ENCODE measurements at regions not wholly inside any gene's neighbourhood (a gene's known extent, or its start where the extent isn't known, plus 50 kb on each side); places are given as distances from the start of the nearest gene placed in this dataset.

DNA sequence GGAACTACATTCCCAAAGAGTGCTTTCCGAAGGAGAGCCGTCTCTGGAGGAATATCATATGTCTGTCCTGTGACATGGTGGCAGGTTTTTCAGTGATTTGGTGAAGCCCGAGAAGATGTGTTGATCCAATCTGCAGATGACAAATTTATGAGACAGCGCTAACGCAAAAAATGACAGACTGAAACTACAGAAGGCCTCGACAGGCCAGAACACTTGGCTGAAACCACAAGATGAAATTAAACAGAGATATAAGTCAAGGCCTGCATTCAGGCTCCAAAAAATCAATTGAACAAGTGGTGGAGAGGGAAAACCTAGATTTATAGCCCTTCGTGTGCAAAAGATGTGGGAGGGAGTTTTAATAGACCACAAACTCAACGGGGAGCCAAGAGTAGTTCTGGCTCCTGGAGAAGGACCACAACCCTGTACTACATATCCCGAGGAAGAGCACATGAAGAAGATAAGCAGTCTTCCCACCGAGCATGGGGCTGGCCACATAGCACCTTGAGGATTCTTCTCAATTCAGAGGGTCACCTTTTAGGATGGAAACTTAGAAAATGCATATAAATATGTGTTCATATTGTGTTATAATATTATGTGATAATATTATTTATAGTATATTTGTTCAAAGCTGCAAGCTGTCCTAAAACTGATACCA, 231.3 kb upstream of the PDE10A start:
- no peaks in the 10 kb centered on the region for H3K9me3 Mint-ChIP-seq
- no peaks in the 10 kb centered on the region for H3K27me3 Mint-ChIP-seq (ENCODE audit: low read depth)
- DNase-seq (ENCODE audit: low spot score): no peak
- H3K36me3 Mint-ChIP-seq (ENCODE audit: low read depth): no peaks in the 10 kb centered on the region
- intact Hi-C loops (cut with micrococcal nuclease): no loop called here
- no peaks in the 10 kb centered on the region for H3K4me1 Mint-ChIP-seq (ENCODE audit: low read depth)
- no peak overlapping the region for H3K27ac Mint-ChIP-seq
- no peak overlapping the region for H3K4me3 Mint-ChIP-seq (ENCODE audit: low read depth)

DNA sequence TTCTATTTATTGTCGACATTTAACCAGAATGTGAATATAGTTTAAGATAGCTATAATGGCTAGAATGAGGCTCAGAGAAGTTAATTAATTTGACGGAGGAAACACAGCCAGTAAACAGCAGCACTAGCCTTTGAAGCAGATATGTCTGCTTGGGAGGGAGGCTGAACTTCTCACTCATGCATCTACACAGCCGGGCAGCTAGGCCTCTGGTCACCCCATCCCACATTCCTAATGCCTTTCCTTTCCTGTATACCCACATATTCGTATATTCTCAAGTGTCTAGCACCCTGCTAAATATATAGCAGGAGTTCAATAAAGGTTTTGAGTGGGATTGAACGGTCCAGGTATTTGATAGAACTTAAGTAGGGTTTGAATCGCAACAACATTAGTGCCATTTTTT, 230.4 kb upstream of the PDE10A start:
- H3K36me3 Mint-ChIP-seq (ENCODE audit: low read depth): no peaks in the 10 kb centered on the region
- H3K27ac Mint-ChIP-seq: no peak overlapping the region
- no peak overlapping the region for H3K4me3 Mint-ChIP-seq (ENCODE audit: low read depth)
- no peak for DNase-seq (ENCODE audit: low spot score)
- intact Hi-C loops (cut with micrococcal nuclease): no loop called here
- no peaks in the 10 kb centered on the region for H3K27me3 Mint-ChIP-seq (ENCODE audit: low read depth)
- no peaks in the 10 kb centered on the region for H3K9me3 Mint-ChIP-seq
- no peaks in the 10 kb centered on the region for H3K4me1 Mint-ChIP-seq (ENCODE audit: low read depth)

DNA sequence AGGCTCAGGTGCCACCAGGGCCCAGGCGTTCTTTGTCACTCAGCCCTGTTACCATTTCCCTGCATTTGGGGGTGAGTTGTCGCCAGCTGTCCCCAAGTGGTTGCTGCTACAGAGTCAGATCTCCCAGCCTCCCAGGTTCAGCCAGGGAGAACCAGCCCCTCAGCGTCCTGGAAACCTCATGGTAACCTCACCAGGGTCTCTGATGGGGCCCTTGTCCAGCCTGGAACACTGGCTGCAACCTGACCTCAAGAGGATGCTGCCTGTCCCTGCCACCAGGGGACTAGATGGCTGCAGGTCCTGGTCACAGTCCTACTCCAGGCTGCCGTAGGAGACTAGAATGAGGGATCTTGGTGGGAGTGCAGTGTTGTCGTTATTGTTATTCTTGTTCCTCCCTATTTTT, 228.3 kb upstream of the PDE10A start:
- intact Hi-C loops (cut with micrococcal nuclease): no loop called here
- DNase-seq (ENCODE audit: low spot score): no peak
- peaks cover 3% of the 10 kb centered on the region for H3K27me3 Mint-ChIP-seq (ENCODE audit: low read depth)

DNA sequence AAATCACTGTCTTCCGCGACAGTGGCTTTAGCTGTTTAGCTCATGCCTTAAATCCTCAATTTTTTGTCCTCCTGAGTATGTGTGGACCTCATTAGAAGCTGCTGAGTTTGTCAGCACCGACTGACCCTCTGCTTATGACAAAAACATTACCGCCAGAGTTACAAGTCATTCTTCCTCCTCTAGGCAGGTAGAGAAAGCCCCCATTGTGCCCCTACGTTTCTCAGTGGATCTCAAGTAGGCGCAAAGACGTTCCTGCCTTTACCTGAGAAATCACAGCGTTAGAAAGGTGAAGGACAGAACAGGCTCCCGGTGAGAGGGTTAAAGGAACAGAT, 227.3 kb upstream of the PDE10A start:
- DNase-seq (ENCODE audit: low spot score): no peak
- H3K27me3 Mint-ChIP-seq (ENCODE audit: low read depth): peaks cover 3% of the 10 kb centered on the region
- H3K9me3 Mint-ChIP-seq: no peaks in the 10 kb centered on the region
- no peaks in the 10 kb centered on the region for H3K4me1 Mint-ChIP-seq (ENCODE audit: low read depth)
- intact Hi-C loops (cut with micrococcal nuclease): no loop called here
- H3K4me3 Mint-ChIP-seq (ENCODE audit: low read depth): no peak overlapping the region
- H3K36me3 Mint-ChIP-seq (ENCODE audit: low read depth): no peaks in the 10 kb centered on the region
- no peak overlapping the region for H3K27ac Mint-ChIP-seq

More for the DNA sequence above, 228.3 kb upstream of the PDE10A start:
- no peaks in the 10 kb centered on the region for H3K4me1 Mint-ChIP-seq (ENCODE audit: low read depth)
- no peak overlapping the region for H3K4me3 Mint-ChIP-seq (ENCODE audit: low read depth)
- no peaks in the 10 kb centered on the region for H3K36me3 Mint-ChIP-seq (ENCODE audit: low read depth)
- H3K9me3 Mint-ChIP-seq: no peaks in the 10 kb centered on the region
- H3K27ac Mint-ChIP-seq: no peak overlapping the region

DNA sequence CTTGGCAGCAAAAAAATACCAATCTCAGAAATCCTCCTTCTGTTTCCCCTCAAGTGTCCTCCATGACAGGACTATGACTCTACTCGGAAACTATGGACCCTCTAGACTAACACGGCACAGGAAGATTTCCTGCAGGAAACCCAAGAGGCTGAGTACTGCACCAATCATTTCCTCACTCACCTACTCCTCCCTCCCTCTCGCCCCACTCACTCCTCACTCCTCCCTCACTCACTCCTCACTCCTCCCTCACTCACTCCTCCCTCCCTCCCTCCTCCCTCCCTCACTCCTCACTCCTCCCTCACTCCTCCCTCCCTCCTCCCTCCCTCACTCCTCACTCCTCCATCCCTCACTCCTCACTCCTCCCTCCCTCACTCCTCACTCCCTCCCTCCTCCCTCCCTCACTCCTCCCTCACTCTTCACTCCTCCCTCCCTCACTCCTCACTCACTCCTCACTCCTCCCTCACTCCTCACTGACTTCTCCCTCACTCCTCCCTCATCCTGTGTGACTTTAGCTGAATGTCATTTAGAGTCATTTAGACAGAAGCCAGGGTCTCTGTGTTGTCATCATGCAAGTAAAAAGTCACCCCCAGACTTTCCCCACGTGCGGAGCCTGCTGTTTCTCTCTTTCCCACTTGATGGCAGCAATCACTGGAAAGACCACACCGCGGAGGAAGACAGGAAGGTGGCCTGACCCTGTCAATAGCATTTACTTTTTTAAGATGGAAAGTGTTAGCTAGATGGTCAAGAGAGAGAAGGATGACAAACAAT, 226.8 kb upstream of the PDE10A start:
- intact Hi-C loops (cut with micrococcal nuclease): loop anchor here (10.0 kb wide), 1 partner anchor 275 kb away; the partner anchor contains the start of gene TBXT
- Mint-ChIP-seq H3K36me3 (ENCODE audit: low read depth) (no peaks in the 10 kb centered on the region), H3K27ac (no peak overlapping the region), H3K27me3 (ENCODE audit: low read depth) (peaks cover 3% of the 10 kb centered on the region), H3K4me1 (ENCODE audit: low read depth) (peaks cover 3% of the 10 kb centered on the region), H3K4me3 (ENCODE audit: low read depth) (no peak overlapping the region), H3K9me3 (no peaks in the 10 kb centered on the region)
- DNase-seq (ENCODE audit: low spot score): no peak

DNA sequence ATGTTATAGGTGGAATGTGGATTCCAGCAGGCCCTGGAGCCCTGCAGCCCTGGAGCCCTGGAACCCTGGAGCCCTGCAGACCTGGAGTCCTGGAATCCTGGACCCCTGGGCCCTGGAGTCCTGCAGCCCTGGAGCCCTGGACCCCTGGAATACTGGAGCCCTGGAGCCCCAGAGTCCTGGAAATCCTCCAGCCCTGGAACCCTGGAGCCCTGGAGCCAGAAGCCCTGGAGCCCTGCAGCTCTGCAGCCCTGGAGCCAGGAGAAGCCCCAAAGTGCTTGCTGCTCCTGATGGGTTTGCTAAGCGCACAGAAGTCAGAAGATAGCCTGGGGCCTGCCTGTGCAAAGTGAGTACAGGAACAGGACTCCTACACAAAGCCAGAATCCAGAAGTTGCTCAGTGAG, 223.1 kb upstream of the PDE10A start:
- H3K36me3 Mint-ChIP-seq (ENCODE audit: low read depth): no peaks in the 10 kb centered on the region
- peaks cover 6% of the 10 kb centered on the region for H3K4me1 Mint-ChIP-seq (ENCODE audit: low read depth)
- no peaks in the 10 kb centered on the region for H3K9me3 Mint-ChIP-seq
- no peak overlapping the region for H3K4me3 Mint-ChIP-seq (ENCODE audit: low read depth)
- intact Hi-C loops (cut with micrococcal nuclease): loop anchor here (10.0 kb wide), 1 partner anchor 279 kb away; the partner anchor contains the start of gene TBXT
- no peak overlapping the region for H3K27ac Mint-ChIP-seq
- no peak for DNase-seq (ENCODE audit: low spot score)
- H3K27me3 Mint-ChIP-seq (ENCODE audit: low read depth): peaks cover 5% of the 10 kb centered on the region

DNA sequence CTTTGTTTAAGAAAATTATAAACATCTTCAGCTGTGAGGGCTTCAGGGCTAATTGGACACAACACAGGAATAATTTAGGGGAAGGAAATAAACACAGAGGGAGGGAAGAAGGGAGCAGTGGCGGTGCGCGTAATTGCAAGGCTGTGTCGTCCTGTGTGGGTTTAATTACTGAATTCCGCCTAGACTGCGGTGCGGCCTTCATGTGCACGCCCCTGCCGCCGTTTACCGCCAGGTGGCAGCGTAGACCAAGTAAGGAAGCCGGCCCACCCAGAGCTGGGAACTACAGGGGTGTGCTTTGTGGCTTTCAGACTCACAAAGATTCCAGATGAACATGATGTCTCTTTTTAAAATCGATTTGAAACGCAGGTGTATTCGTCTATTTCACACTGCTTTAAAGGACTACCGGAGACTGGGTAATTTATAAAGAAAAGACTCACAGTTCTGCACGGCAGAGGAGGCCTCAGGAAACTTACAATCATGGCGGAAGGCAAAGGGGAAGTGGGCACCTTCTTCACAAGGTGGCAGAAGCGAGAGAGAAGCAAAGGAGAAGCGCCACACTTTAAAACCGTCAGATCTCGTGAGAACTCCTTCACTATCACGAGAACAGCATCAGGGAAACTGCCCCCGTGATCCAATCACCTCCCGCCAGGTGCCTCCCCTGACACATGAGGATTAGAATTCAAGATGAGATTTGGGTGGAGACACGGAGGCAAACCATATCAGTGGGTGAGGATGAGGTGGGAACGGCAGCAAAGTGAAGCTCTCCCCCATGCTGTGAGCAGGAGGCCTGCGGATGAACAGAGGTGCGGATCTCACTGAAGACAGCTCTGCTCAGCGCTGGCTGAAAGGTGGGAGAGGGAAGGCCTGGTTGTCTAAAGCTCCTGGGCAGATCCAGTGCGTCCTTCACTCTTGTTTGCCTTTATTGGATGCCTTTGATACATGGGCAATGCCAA, 222.0 kb upstream of the PDE10A start:
- peak; percentile 38 for DNase-seq (ENCODE audit: low spot score)
- peaks cover 5% of the 10 kb centered on the region for H3K27me3 Mint-ChIP-seq (ENCODE audit: low read depth)
- H3K4me1 Mint-ChIP-seq (ENCODE audit: low read depth): peaks cover 6% of the 10 kb centered on the region
- H3K9me3 Mint-ChIP-seq: no peaks in the 10 kb centered on the region
- no peaks in the 10 kb centered on the region for H3K36me3 Mint-ChIP-seq (ENCODE audit: low read depth)
- no peak overlapping the region for H3K4me3 Mint-ChIP-seq (ENCODE audit: low read depth)
- intact Hi-C loops (cut with micrococcal nuclease): loop anchor here (1.0 to 10.0 kb wide), 3 partner anchors 213 to 280 kb away; partner anchors contain the start of gene TBXT
- H3K27ac Mint-ChIP-seq: no peak overlapping the region

DNA sequence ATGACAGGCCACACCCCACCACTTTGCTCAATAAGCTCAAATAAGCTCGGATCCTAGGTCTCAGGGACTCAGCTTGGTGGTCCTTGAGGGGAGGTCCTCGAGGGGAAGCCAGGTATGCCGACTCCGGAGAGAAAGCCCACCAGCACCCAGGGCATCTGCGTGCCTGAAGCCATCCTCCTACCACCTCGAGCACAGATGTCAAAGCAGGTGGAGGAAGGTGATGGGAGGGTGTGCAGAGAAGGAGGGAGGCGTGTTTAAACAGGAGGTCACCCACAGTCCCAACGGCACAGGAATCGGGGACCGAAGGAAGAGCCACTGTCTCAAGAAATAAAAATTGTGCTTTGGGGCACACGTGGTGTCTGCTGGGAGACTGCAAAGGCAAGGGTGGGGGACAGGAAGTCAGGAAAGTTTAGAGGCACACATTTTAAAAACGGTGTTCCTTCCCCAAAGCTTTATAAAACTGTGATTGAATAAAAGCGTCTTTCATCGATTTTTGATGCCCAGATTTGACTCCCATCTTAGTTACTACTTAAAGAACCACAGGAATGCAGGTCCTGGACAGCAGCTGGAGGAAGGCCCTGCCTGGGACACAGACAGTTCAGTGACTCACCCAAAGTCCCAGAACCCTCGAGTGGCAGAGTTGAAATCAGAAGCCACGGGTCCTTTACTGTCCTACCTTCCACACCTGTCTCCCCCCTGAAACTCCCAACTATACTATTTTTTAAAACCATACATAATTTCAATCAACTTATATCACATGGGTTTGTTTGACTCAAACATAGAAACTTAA, 221.0 kb upstream of the PDE10A start:
- no peak overlapping the region for H3K4me3 Mint-ChIP-seq (ENCODE audit: low read depth)
- intact Hi-C loops (cut with micrococcal nuclease): loop anchor here (10.0 kb wide), 1 partner anchor 281 kb away; the partner anchor contains the start of gene TBXT
- no peak overlapping the region for H3K27ac Mint-ChIP-seq

DNA sequence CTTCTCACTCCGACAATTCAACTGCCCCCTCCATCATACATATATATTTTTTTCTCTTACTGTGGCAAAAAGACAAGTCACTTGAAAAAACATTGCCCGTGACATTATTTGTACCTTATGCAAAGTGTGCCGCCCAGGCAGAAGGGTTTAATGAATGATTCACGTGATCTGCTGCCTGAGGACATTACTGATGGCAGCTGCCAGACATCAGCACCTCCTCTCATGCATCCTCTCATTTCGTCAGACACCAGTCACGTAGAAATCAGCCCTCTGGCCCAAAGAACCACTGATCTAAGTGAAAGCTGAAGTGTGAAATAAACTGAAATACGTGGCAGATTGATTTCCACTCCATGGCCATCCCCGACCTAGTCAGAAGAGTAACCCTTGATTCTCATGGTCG, 218.8 kb upstream of the PDE10A start:
- Mint-ChIP-seq H3K27me3 (ENCODE audit: low read depth) (peaks cover 6% of the 10 kb centered on the region), H3K36me3 (ENCODE audit: low read depth) (no peaks in the 10 kb centered on the region), H3K27ac (no peak overlapping the region), H3K4me3 (ENCODE audit: low read depth) (no peak overlapping the region), H3K9me3 (no peaks in the 10 kb centered on the region), H3K4me1 (ENCODE audit: low read depth) (peaks cover 6% of the 10 kb centered on the region)
- no peak for DNase-seq (ENCODE audit: low spot score)
- intact Hi-C loops (cut with micrococcal nuclease): loop anchor here (10.0 kb wide), 1 partner anchor 283 kb away; the partner anchor contains the start of gene TBXT

More for the DNA sequence above, 221.0 kb upstream of the PDE10A start:
- Mint-ChIP-seq H3K36me3 (ENCODE audit: low read depth) (no peaks in the 10 kb centered on the region), H3K4me1 (ENCODE audit: low read depth) (peaks cover 6% of the 10 kb centered on the region), H3K27me3 (ENCODE audit: low read depth) (peaks cover 5% of the 10 kb centered on the region), H3K9me3 (no peaks in the 10 kb centered on the region)
- DNase-seq (ENCODE audit: low spot score): no peak

DNA sequence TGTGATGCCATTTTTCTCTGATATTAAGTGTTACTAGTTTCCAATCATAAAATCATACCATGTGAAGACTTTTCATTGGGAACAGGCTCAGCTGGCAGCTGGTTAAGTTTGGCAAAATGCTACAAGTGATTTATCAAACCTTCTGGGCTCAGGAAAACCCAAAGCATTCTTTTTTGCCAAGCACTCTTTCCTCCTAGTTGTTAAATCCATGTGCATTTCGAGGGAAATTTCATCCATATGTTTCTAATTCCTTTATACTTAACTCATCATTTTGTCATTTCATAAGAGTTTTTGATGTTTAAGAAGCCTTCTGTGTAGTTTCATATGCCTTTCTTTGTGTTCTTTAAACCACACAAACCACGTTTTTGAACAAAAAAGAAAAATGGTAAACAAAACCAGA, 217.6 kb upstream of the PDE10A start:
- H3K27me3 Mint-ChIP-seq (ENCODE audit: low read depth): peaks cover 7% of the 10 kb centered on the region
- H3K27ac Mint-ChIP-seq: no peak overlapping the region
- H3K36me3 Mint-ChIP-seq (ENCODE audit: low read depth): no peaks in the 10 kb centered on the region
- no peaks in the 10 kb centered on the region for H3K9me3 Mint-ChIP-seq
- intact Hi-C loops (cut with micrococcal nuclease): loop anchor here (10.0 kb wide), 1 partner anchor 284 kb away; the partner anchor contains the start of gene TBXT
- DNase-seq (ENCODE audit: low spot score): no peak
- H3K4me1 Mint-ChIP-seq (ENCODE audit: low read depth): peaks cover 6% of the 10 kb centered on the region
- H3K4me3 Mint-ChIP-seq (ENCODE audit: low read depth): no peak overlapping the region

DNA sequence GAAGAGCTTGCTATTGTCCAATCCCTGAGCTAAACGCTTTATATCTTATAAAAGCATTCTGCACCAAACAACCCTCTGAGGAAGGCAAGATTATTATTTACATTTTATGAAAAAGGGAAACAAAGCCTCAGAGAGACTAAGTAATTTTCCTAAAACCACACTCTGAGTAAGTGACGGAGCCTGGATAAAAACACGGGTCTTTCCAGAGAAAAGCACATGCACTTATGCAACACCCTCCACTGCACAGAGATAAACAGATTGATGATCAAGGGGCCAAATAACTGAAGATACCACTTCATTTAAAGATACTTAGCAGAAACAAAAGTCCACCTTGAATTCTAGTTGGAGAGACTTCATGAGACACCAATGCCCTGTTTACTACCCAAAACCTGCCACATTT, 214.7 kb upstream of the PDE10A start:
- DNase-seq (ENCODE audit: low spot score): no peak
- H3K4me1 Mint-ChIP-seq (ENCODE audit: low read depth): no peaks in the 10 kb centered on the region
- no peak overlapping the region for H3K27ac Mint-ChIP-seq
- H3K4me3 Mint-ChIP-seq (ENCODE audit: low read depth): no peak overlapping the region
- no peaks in the 10 kb centered on the region for H3K36me3 Mint-ChIP-seq (ENCODE audit: low read depth)
- no peaks in the 10 kb centered on the region for H3K9me3 Mint-ChIP-seq
- H3K27me3 Mint-ChIP-seq (ENCODE audit: low read depth): peaks cover 17% of the 10 kb centered on the region
- intact Hi-C loops (cut with micrococcal nuclease): no loop called here

DNA sequence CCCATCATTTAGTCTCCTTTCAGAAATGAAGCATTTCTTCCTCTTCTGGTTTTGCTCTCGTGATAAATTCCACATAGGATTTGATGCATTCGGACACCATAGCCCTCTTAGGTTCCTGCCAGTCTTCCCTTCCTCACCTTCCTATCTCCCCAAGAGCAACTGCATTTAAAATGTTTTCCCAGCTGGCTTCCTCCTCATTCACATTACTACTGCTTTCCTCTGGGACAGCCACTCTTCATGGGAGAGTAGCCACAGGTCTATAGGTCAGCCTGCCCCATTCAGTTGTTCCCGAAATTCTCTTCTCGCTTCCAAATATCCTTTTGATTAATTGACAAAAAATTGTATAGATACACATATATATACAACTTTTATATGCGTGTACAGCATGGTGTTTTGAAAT, 214.2 kb upstream of the PDE10A start:
- DNase-seq (ENCODE audit: low spot score): no peak
- intact Hi-C loops (cut with micrococcal nuclease): no loop called here
- H3K4me3 Mint-ChIP-seq (ENCODE audit: low read depth): no peak overlapping the region
- no peaks in the 10 kb centered on the region for H3K4me1 Mint-ChIP-seq (ENCODE audit: low read depth)
- no peaks in the 10 kb centered on the region for H3K9me3 Mint-ChIP-seq
- no peaks in the 10 kb centered on the region for H3K36me3 Mint-ChIP-seq (ENCODE audit: low read depth)
- peaks cover 17% of the 10 kb centered on the region for H3K27me3 Mint-ChIP-seq (ENCODE audit: low read depth)
- no peak overlapping the region for H3K27ac Mint-ChIP-seq

Data from activated T-helper 2 cell treated with anti-CD3 and anti-CD28 coated beads, Interferon-gamma antibody, Interleukin-2, Interleukin-4, amounts not matched to agents 10 μg/mL and 5 μg/mL and 100 μg/mL, durations not matched to agents 14 hours and 24 hours and 36 hours (primary cell).